ENCODE measurements at regions not wholly inside any gene's neighbourhood (a gene's known extent, or its start where the extent isn't known, plus 50 kb on each side); places are given as distances from the start of the nearest gene placed in this dataset.

- TF ChIP-seq CUX1 (IDR thresholded peaks at IDR 0.05; ENCODE audit: insufficient replicate concordance, low read depth, low read length) (no peak), HDAC6 (IDR thresholded peaks at IDR 0.05; ENCODE audit: unreplicated experiment) (no peak), CHD4 (IDR thresholded peaks at IDR 0.05) (no peak), MXI1 (IDR thresholded peaks at IDR 0.05; ENCODE audit: low read depth, low read length) (no peak), SUPT20H (IDR thresholded peaks at IDR 0.05; ENCODE audit: borderline replicate concordance, control insufficient read depth, low read depth, low read length) (no peak), E2F4 (IDR thresholded peaks at IDR 0.05; ENCODE audit: low read depth, low read length) (no peak), PRDM15 (CRISPR knock-in tag; IDR thresholded peaks at IDR 0.05) (no peak)
Observed at GRCh38 chr4:159856451-159856850, 753.6 kb downstream of the RAPGEF2 start (continued).
